K562 (cell line): ENCODE measurements at regions not wholly inside any gene's neighbourhood (a gene's known extent, or its start where the extent isn't known, plus 50 kb on each side); places are given as distances from the start of the nearest gene placed in this dataset.

Source experiments
- ATAC-seq: fragments of 200-7000 bp; cut with Tn5 transposase; 3 replicates; pipeline ENCODE4 v1.9.1; 2020; ENCODE audit warnings: moderate library complexity
- BruUV-seq: library from RNA; stranded (reverse); fragments of 400-500 nt; replicated peaks from 2 replicates; lab custom pipeline; 2021; lab: Mats Ljungman, UMichigan
- CTCF ChIA-PET: fragments of 300-600 bp; formaldehyde crosslinking; extraction: SDS; loops from one replicate; lab custom pipeline; 2021; ENCODE audit warnings: low intra/inter-chr PET ratio; lab: Yijun Ruan, JAX
- POLR2A ChIA-PET: fragments of 300-600, 350-650 bp; sonication (Branson Sonifier 250); formaldehyde crosslinking; extraction: SDS; loops from one replicate; lab custom pipeline; 2021; ENCODE audit warnings: antibody characterized with exemption, inconsistent platforms; lab: Yijun Ruan, JAX
- DNase-seq, 4 experiments: peaks; one replicate each; pipeline versions ENCODE4 v3.0.0 to v3.0.0-alpha.2; 2011 to 2018; ENCODE audit warnings: low spot score in 3 of 4, mixed read lengths in 3 of 4; ENCODE audit errors: extremely low read depth in 1 of 4
- FAIRE-seq: peaks from 2 replicates; lab custom pipeline; 2011; peaks lifted over from hg19 to GRCh38; lab: Jason Lieb, UNC
- H2AFZ ChIP-seq: 2 replicates; pipeline ENCODE4 v1.6.0; 2011; ENCODE audit warnings: low read depth, low read length, control low read depth, inconsistent platforms
- H3K27ac ChIP-seq: fragments of 200-600 bp; 3 replicates; pipeline ENCODE4 v1.8.0; 2011; ENCODE audit warnings: low read depth, mild to moderate bottlenecking, control low read depth, inconsistent platforms, low read length, moderate library complexity, mixed read lengths; ENCODE audit errors: extremely low read depth
- H3K27me3 ChIP-seq, 2 experiments: fragments of 300-600 bp in 1 of 2; 2 replicates in 1 of 2; 3 replicates in 1 of 2; pipeline versions ENCODE4 v1.6.0 to v1.8.0; 2011; ENCODE audit warnings: inconsistent platforms in 2 of 2, low read length in 2 of 2, mild to moderate bottlenecking in 1 of 2, mixed read lengths in 1 of 2, moderate library complexity in 1 of 2; ENCODE audit not compliant: control insufficient read depth in 2 of 2, insufficient read depth in 2 of 2
- H3K36me3 ChIP-seq: fragments of 300-600 bp; 3 replicates; pipeline ENCODE4 v1.8.0; 2011; ENCODE audit warnings: mild to moderate bottlenecking, low read length, inconsistent platforms; ENCODE audit not compliant: control insufficient read depth, insufficient read depth
- H3K4me1 ChIP-seq, 2 experiments: fragments of 200-600 bp in 1 of 2; replicated peaks in 1 of 2; 2 replicates in 1 of 2; 3 replicates in 1 of 2; pipeline versions ENCODE4 v1.5.1 to v1.8.0; 2011; ENCODE audit warnings: inconsistent platforms in 2 of 2, low read length in 2 of 2, mild to moderate bottlenecking in 1 of 2, mixed read lengths in 1 of 2, moderate library complexity in 1 of 2; ENCODE audit not compliant: control insufficient read depth in 2 of 2, insufficient read depth in 2 of 2
- H3K4me2 ChIP-seq: 2 replicates; pipeline ENCODE4 v1.6.1; 2011; ENCODE audit warnings: low read length, control low read depth, inconsistent platforms, mixed read lengths; ENCODE audit not compliant: insufficient read depth
- H3K4me3 ChIP-seq: fragments of 200-600 bp; sonication (generic), shearing (Covaris generic); 2 replicates; pipeline ENCODE4 v1.5.1; 2016; ENCODE audit warnings: control low read depth, inconsistent platforms
- H3K79me2 ChIP-seq: fragments of 200-600 bp; 3 replicates; pipeline ENCODE4 v1.8.0; 2011; ENCODE audit warnings: low read length, inconsistent platforms; ENCODE audit not compliant: control insufficient read depth, insufficient read depth
- H3K9ac ChIP-seq, 2 experiments: 2 replicates each; pipeline versions ENCODE4 v1.6.0 to v1.6.1; 2011; ENCODE audit warnings: low read depth in 2 of 2, low read length in 2 of 2, control low read depth in 1 of 2, inconsistent platforms in 1 of 2, mild to moderate bottlenecking in 1 of 2, mixed read lengths in 1 of 2; ENCODE audit not compliant: insufficient read depth in 1 of 2
- H3K9me1 ChIP-seq: one replicate; pipeline ENCODE4 v1.6.0; 2011; ENCODE audit warnings: inconsistent platforms, mild to moderate bottlenecking, low read length, moderate library complexity; ENCODE audit not compliant: control insufficient read depth, insufficient read depth
- H3K9me3 ChIP-seq: replicated peaks from 2 replicates; pipeline ENCODE4 v1.5.1; 2011; ENCODE audit warnings: low read depth, low read length, inconsistent platforms; ENCODE audit not compliant: control insufficient read depth, insufficient read depth
- H4K20me1 ChIP-seq: replicated peaks from 2 replicates; pipeline ENCODE4 v1.6.1; 2011; ENCODE audit warnings: low read length, inconsistent platforms, mixed read lengths; ENCODE audit not compliant: control insufficient read depth, insufficient read depth
- CEBPG ChIP-seq, 3 experiments: fragments of 200-800 bp in 1 of 3; sonication (Bioruptor generic) in 1 of 3; sonication (generic) in 1 of 3; formaldehyde crosslinking in 1 of 3; IDR thresholded peaks in 2 of 3; conservative IDR thresholded peaks in 1 of 3; 2 replicates each; pipeline versions ENCODE4 v1.6.1 to v1.8.0; 2016 to 2022; ENCODE audit warnings: missing compliant biosample characterization in 2 of 3, missing genetic modification characterization in 2 of 3, mild to moderate bottlenecking in 1 of 3, missing genetic modification reagents in 1 of 3
- FOXM1 ChIP-seq, 2 experiments: fragments of 450-650 bp in 1 of 2; sonication (generic) in 1 of 2; formaldehyde crosslinking in 1 of 2; IDR thresholded peaks; 2 replicates each; pipeline versions ENCODE4 v1.6.1 to v1.9.0; 2017 to 2022; ENCODE audit warnings: low read depth in 2 of 2, mild to moderate bottlenecking in 2 of 2, missing genetic modification reagents in 1 of 2, moderate library complexity in 1 of 2
- GATA2 ChIP-seq: sonication (generic); formaldehyde crosslinking; IDR thresholded peaks from 2 replicates; pipeline ENCODE4 v1.4.0; 2020; ENCODE audit warnings: mild to moderate bottlenecking, missing genetic modification reagents
- GTF2F1 ChIP-seq: IDR thresholded peaks from 2 replicates; pipeline ENCODE4 v1.6.1; 2011; ENCODE audit warnings: low read depth, low read length, improper control_type of control experiment
- HMG20A ChIP-seq: fragments of 450-650 bp; formaldehyde crosslinking; conservative IDR thresholded peaks from 2 replicates; pipeline ENCODE4 v1.4.0; 2020; ENCODE audit warnings: mild to moderate bottlenecking, mixed read lengths
- PHF8 ChIP-seq: fragments of 200-600 bp; sonication (generic); IDR thresholded peaks from 2 replicates; pipeline ENCODE4 v1.6.1; 2012; ENCODE audit warnings: mixed run types, mild to moderate bottlenecking, inconsistent platforms, low read length, moderate library complexity, borderline replicate concordance
- RBM14 ChIP-seq: fragments of 200-400 bp; formaldehyde crosslinking; IDR thresholded peaks from 2 replicates; pipeline ENCODE4 v1.6.1; 2018; ENCODE audit warnings: low read depth, mild to moderate bottlenecking, low read length, moderate library complexity, borderline replicate concordance; ENCODE audit not compliant: insufficient read depth
- TFAP4 ChIP-seq: sonication (generic); formaldehyde crosslinking; IDR thresholded peaks from 2 replicates; pipeline ENCODE4 v1.8.0; 2022; ENCODE audit warnings: missing genetic modification reagents, mild to moderate bottlenecking, moderate library complexity, borderline replicate concordance
- ZNF280B ChIP-seq: fragments of 250-450 bp; sonication (Bioruptor Pico); IDR thresholded peaks from 2 replicates; pipeline ENCODE4 v1.5.1; 2021; ENCODE audit warnings: mild to moderate bottlenecking
- WGBS: fragments of 100-300 bp; shearing (Covaris generic); methylation state at CpG from one replicate; pipeline ENCODE4 v1.1.6; 2016; ENCODE audit warnings: low coverage, mixed read lengths; ENCODE audit not compliant: insufficient coverage; ENCODE audit errors: missing lambda C conversion rate; 5-methylcytosine and 5-hydroxymethylcytosine counted together
- in situ Hi-C: fragments of 300-500 bp; cut with MboI; formaldehyde crosslinking; loops from 4 replicates; pipeline ENCODE4 v1.15.0; 2018; ENCODE audit warnings: inconsistent platforms, mixed read lengths
- intact Hi-C: fragments of 100-400 bp; cut with micrococcal nuclease; formaldehyde crosslinking; loops from 2 replicates; pipeline ENCODE4 v1.14.2; 2022
- TF ChIP-seq, protein P1 (sequence below): sonication (generic); formaldehyde crosslinking; IDR thresholded peaks from 2 replicates; pipeline ENCODE4 v1.9.0; 2022; ENCODE audit warnings: mild to moderate bottlenecking, missing genetic modification reagents

DNA sequence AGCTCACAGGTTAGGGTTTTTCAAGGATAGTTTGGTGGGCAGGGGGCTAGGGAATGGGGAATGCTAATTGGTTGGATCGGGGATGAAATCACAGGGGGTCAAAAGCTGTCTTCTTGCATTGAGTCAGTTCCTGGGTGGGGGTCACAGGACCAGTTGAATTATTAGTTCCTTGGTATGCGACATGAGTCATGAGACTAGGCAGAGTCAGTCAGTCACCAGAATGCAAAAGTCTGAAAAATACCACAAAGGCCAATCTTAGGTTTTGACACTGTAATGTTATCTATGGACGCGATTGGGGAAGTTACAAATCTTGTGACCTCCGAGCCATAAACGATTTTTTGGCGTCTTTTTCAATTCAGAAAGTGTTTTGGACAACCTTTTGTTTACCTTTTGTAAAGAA lies 101.2 kb downstream of the ZNF519 start:
- Histone ChIP-seq H3K9ac (no peak overlapping the region), H3K27me3 (no peaks in the 10 kb centered on the region), H3K4me3 (no peak overlapping the region), H3K9me3 (no peaks in the 10 kb centered on the region), H3K27ac (no peak overlapping the region), H3K4me1 (no peaks in the 10 kb centered on the region), H3K36me3 (no peaks in the 10 kb centered on the region), H4K20me1 (no peaks in the 10 kb centered on the region), H2AFZ (no peak overlapping the region), H3K4me2 (no peak overlapping the region), H3K9me1 (no peaks in the 10 kb centered on the region), H3K79me2 (no peaks in the 10 kb centered on the region)
- ChIA-PET POLR2A (no interaction called here), CTCF (no interaction called here)
- in situ Hi-C loops = no loop called here
- intact Hi-C loops = no loop called here
- TF ChIP-seq RBM14 = no peak
- TF ChIP-seq PHF8 = no peak
- no peak for TF ChIP-seq CEBPG (CRISPR knock-in tag; IDR thresholded peaks at IDR 0.05)
- TF ChIP-seq CEBPG (tag; conservative IDR thresholded peaks at IDR 0.05 in 1 of 2, IDR thresholded peaks at IDR 0.05 in 1 of 2) = no peak
- no peak for TF ChIP-seq GATA2 (CRISPR knock-in tag)
- no peak for TF ChIP-seq GTF2F1
- TF ChIP-seq FOXM1 (IDR thresholded peaks at IDR 0.05; ENCODE audit: low read depth) = no peak
- TF ChIP-seq FOXM1 (CRISPR knock-in tag; IDR thresholded peaks at IDR 0.05; ENCODE audit: low read depth) = no peak
- no peak for TF ChIP-seq TFAP4 (CRISPR knock-in tag)
- no peak for TF ChIP-seq HMG20A (CRISPR knock-in tag)
- TF ChIP-seq ZNF280B = no peak
- TF ChIP-seq, protein P1, sequence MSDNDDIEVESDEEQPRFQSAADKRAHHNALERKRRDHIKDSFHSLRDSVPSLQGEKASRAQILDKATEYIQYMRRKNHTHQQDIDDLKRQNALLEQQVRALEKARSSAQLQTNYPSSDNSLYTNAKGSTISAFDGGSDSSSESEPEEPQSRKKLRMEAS = no peak
- no peak for ATAC-seq
- no peak for FAIRE-seq
- no TSS peak for BruUV-seq
- 0% methylated on average over 7 of the region's 7 CpGs for WGBS
- no peak for DNase-seq
